Aorta (tissue), 5 donors: ENCODE measurements at regions not wholly inside any gene's neighbourhood (a gene's known extent, or its start where the extent isn't known, plus 50 kb on each side); places are given as distances from the start of the nearest gene placed in this dataset.
A peak's percentile ranks its signal among the peaks of the same experiment; 100 is the strongest.

ENCODE experiments used
- ATAC-seq: fragments of 200-7000 bp; cut with Tn5 transposase; one replicate; pipeline ENCODE4 v1.9.1; 2022; ENCODE audit warnings: moderate library complexity; ENCODE audit not compliant: low FRiP score
- DNase-seq, 2 donors: peaks; one replicate each; pipeline ENCODE4 v3.0.0-alpha.2; 2020
- H3K27ac ChIP-seq, 2 donors: one replicate each; pipeline ENCODE4 v1.5.1; 2013; ENCODE audit warnings: low read length in 2 of 2, mild to moderate bottlenecking in 2 of 2, moderate library complexity in 2 of 2, control low read depth in 1 of 2, inconsistent platforms in 1 of 2, low read depth in 1 of 2
- H3K27me3 ChIP-seq, 2 donors: one replicate each; pipeline ENCODE4 v1.6.1; 2013; ENCODE audit warnings: control low read depth in 1 of 2, low read length in 1 of 2, mild to moderate bottlenecking in 1 of 2, moderate library complexity in 1 of 2; ENCODE audit not compliant: insufficient read depth in 2 of 2, control insufficient read depth in 1 of 2
- H3K36me3 ChIP-seq, 2 donors: one replicate each; pipeline ENCODE4 v1.6.1; 2013; ENCODE audit warnings: control low read depth in 1 of 2, low read length in 1 of 2, mild to moderate bottlenecking in 1 of 2; ENCODE audit not compliant: insufficient read depth in 2 of 2, control insufficient read depth in 1 of 2
- H3K4me1 ChIP-seq, 2 donors: one replicate each; pipeline ENCODE4 v1.6.1; 2013; ENCODE audit warnings: low read length in 2 of 2, control low read depth in 1 of 2, mild to moderate bottlenecking in 1 of 2, moderate library complexity in 1 of 2; ENCODE audit not compliant: insufficient read depth in 2 of 2, control insufficient read depth in 1 of 2
- H3K4me3 ChIP-seq, 2 donors: one replicate each; pipeline ENCODE4 v1.5.1; 2013; ENCODE audit warnings: low read length in 2 of 2, control low read depth in 1 of 2, mild to moderate bottlenecking in 1 of 2
- H3K9me3 ChIP-seq: one replicate; pipeline ENCODE4 v1.6.1; 2013; ENCODE audit warnings: mild to moderate bottlenecking, low read length; ENCODE audit not compliant: control insufficient read depth
- WGBS, 2 donors: extraction: QIAGEN DNeasy Blood & Tissue Kit; methylation state at CpG; one replicate each; pipeline ENCODE4 v1.1.7; 2013; 5-methylcytosine and 5-hydroxymethylcytosine counted together
- intact Hi-C, 2 donors: fragments of 100-400 bp; cut with DNase I; formaldehyde crosslinking; loops; one replicate each; pipeline versions ENCODE4 v1.14.2 to v1.15.0; 2022
- donor health status: healthy with polysubstance abuse.
- donor health status: Bipolar disorder and iron deficiency.
- donor health status: DM: no; HTN: no; CAD: no.
- donor health status: DM: no; HTN: no; CAD: no.
- donor health status: DM: yes; HTN: yes; CAD: no.

DNA sequence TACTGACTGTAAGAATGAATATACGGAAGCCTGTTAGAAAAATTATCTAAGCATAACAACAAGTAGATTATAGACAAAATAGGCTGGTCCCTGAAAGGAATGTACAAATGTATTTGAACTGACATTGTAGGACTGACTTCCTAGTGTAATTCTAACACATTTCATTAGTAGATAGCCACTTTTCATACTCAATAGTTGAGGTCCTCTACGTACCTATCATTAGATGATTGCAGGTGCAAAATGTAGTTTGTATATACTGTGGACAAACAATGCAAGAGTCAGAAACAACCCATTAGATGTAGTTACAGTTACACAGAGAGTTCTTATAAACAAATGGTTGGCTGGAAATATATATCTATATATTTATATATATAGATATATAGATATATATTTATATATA is 402.3 kb upstream of the SLITRK6 start:
- no peaks in the 10 kb centered on the region for H3K36me3 ChIP-seq
- H3K4me1 ChIP-seq: no peaks in the 10 kb centered on the region
- no peak for ATAC-seq
- no peaks in the 10 kb centered on the region for H3K9me3 ChIP-seq
- no peak overlapping the region for H3K4me3 ChIP-seq
- H3K27me3 ChIP-seq: no peaks in the 10 kb centered on the region
- 25 to 46% methylated on average over 2 of the region's 2 CpGs for WGBS, 2 donors
- intact Hi-C loops: no loop called here
- DNase-seq: no peak
- H3K27ac ChIP-seq: no peak overlapping the region

- ATAC-seq (no peak), DNase-seq (no peak)
- WGBS, 2 donors: 53 to 65% methylated on average over 1 of the region's 1 CpG
- Histone ChIP-seq H3K27ac (no peak overlapping the region), H3K4me3 (no peak overlapping the region), H3K27me3 (no peaks in the 10 kb centered on the region), H3K36me3 (no peaks in the 10 kb centered on the region), H3K4me1 (no peaks in the 10 kb centered on the region), H3K9me3 (peaks cover 2% of the 10 kb centered on the region)
- intact Hi-C loops: no loop called here
Observed at GRCh38 chr13:86193281-86193680, 394.1 kb upstream of the SLITRK6 start.

- Histone ChIP-seq H3K4me3 (no peak overlapping the region), H3K27me3 (no peaks in the 10 kb centered on the region), H3K4me1 (no peaks in the 10 kb centered on the region), H3K27ac (no peak overlapping the region), H3K9me3 (no peaks in the 10 kb centered on the region), H3K36me3 (no peaks in the 10 kb centered on the region)
- intact Hi-C loops: no loop called here
- DNase-seq (no peak), ATAC-seq (no peak)
- WGBS, 2 donors: 78 to 82% methylated on average over 4 of the region's 4 CpGs
Observed at GRCh38 chr13:86188170-86188569, 389.0 kb upstream of the SLITRK6 start.

DNA sequence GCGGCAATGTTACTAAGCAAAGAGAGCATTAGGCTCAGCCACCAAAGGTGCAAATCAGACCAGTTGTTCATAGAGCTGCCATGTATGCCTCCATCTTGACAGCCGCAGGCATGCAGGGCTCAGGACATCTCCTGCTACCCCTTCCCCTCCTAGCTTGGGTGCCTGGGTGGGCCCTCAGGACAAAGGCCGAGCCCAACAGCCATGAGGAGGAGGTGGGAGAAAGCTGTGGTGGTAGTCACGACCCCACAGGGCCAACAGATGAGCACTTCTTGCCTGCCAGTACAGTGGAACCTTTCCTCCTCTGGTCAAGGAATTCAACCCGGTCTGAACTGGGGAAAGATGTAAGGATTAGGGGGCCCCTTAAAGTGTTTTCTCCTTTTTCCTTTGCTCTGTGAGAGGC is 386.4 kb upstream of the SLITRK6 start:
- Histone ChIP-seq H3K36me3 (no peaks in the 10 kb centered on the region), H3K27me3 (no peaks in the 10 kb centered on the region), H3K9me3 (peaks cover 1% of the 10 kb centered on the region), H3K4me1 (no peaks in the 10 kb centered on the region), H3K4me3 (no peak overlapping the region), H3K27ac (no peak overlapping the region)
- intact Hi-C loops: no loop called here
- peak in 1 of 2 donors; percentile 42 for DNase-seq
- 69% methylated on average over 5 of the region's 5 CpGs for WGBS, 2 donors
- ATAC-seq: no peak

DNA sequence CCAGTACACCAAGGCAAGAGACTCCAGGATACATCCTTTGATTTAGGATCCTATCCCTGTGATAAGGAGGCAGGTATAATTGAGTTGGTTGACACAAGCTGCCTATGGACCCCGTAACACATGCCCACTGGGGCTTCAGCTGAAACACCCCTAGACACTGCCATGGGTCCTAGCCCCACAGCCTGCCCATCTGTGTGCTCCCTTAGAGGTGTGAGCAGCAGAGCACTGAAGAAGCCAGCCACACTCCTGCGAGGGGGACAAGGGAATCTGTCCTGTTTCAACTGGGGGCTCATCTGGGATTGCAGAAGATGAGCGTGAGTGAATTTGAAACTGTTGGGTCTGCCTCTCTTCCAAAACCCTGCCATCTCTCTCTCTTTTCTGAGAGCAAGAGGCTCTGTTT is 385.9 kb upstream of the SLITRK6 start:
- Histone ChIP-seq H3K9me3 (peaks cover 1% of the 10 kb centered on the region), H3K27ac (no peak overlapping the region), H3K27me3 (no peaks in the 10 kb centered on the region), H3K36me3 (no peaks in the 10 kb centered on the region), H3K4me1 (no peaks in the 10 kb centered on the region), H3K4me3 (no peak overlapping the region)
- ATAC-seq (no peak), DNase-seq (peak in 1 of 2 donors; percentile 35)
- 75 to 85% methylated on average over 3 of the region's 3 CpGs for WGBS, 2 donors
- intact Hi-C loops: no loop called here

- no peak for ATAC-seq
- no peaks in the 10 kb centered on the region for H3K9me3 ChIP-seq
- no peaks in the 10 kb centered on the region for H3K4me1 ChIP-seq
- H3K27ac ChIP-seq: no peak overlapping the region
- 60 to 63% methylated on average over 2 of the region's 2 CpGs for WGBS, 2 donors
- no peaks in the 10 kb centered on the region for H3K27me3 ChIP-seq
- no peaks in the 10 kb centered on the region for H3K36me3 ChIP-seq
- DNase-seq: no peak
- intact Hi-C loops: no loop called here
- no peak overlapping the region for H3K4me3 ChIP-seq
Observed at GRCh38 chr13:86174622-86175021, 375.4 kb upstream of the SLITRK6 start.

DNA sequence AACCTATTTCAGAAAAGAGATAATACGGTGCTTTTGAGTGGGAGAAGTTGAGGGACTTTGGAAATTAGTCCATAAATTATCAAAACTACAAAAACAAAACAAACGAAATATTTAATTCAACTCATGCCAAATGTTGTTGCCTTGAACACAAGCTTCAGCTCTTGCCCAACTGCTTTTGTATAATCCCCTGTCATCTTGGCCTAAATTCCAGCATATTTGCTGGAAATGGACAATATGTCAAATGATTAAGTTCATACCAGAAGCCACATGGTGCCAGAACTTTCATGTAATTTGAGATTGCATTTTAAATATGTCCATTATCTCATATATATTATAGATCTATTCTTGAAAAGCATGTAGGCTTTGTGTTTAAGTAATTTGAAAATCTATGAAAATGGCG is 373.7 kb upstream of the SLITRK6 start:
- DNase-seq (no peak), ATAC-seq (no peak)
- 61 to 65% methylated on average over 3 of the region's 3 CpGs for WGBS, 2 donors
- Histone ChIP-seq H3K4me1 (no peaks in the 10 kb centered on the region), H3K27ac (no peak overlapping the region), H3K27me3 (no peaks in the 10 kb centered on the region), H3K9me3 (no peaks in the 10 kb centered on the region), H3K4me3 (no peak overlapping the region), H3K36me3 (no peaks in the 10 kb centered on the region)
- intact Hi-C loops: no loop called here

DNA sequence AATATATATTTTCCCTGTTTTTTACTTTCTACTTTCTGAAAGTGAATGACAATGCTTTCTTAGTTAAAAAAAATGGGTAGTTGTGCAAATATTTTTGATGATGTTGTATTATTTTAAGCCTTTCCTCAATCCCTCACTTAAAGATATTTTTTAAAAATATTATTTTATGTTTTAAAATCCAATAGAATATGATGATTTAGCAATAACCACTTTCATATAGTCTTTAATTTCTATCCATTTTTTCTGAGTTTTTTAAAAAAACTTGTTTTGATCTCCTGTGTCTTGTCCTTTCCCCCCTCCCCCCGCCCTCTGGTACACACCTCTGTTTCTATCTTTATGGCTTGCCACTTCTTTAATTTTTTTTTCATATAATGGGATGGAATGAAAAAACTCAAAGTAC is 362.0 kb upstream of the SLITRK6 start:
- DNase-seq (no peak), ATAC-seq (no peak)
- H3K27ac ChIP-seq: no peak overlapping the region
- no peaks in the 10 kb centered on the region for H3K4me1 ChIP-seq
- no peaks in the 10 kb centered on the region for H3K9me3 ChIP-seq
- H3K36me3 ChIP-seq: no peaks in the 10 kb centered on the region
- no peak overlapping the region for H3K4me3 ChIP-seq
- 28 to 32% methylated on average over 1 of the region's 1 CpG for WGBS, 2 donors
- H3K27me3 ChIP-seq: no peaks in the 10 kb centered on the region
- intact Hi-C loops: no loop called here

- no peaks in the 10 kb centered on the region for H3K36me3 ChIP-seq
- no peak overlapping the region for H3K4me3 ChIP-seq
- ATAC-seq (no peak), DNase-seq (no peak)
- WGBS, 2 donors: 85 to 86% methylated on average over 3 of the region's 3 CpGs
- no peaks in the 10 kb centered on the region for H3K9me3 ChIP-seq
- intact Hi-C loops: no loop called here
- no peaks in the 10 kb centered on the region for H3K4me1 ChIP-seq
- H3K27ac ChIP-seq: no peak overlapping the region
- no peaks in the 10 kb centered on the region for H3K27me3 ChIP-seq
Observed at GRCh38 chr13:86155756-86156155, 356.5 kb upstream of the SLITRK6 start.
